ENCODE measurements at regions not wholly inside any gene's neighbourhood (a gene's known extent, or its start where the extent isn't known, plus 50 kb on each side); places are given as distances from the start of the nearest gene placed in this dataset.
"Not testable (repeated sequence)": the region's sequence is repeated elsewhere in the genome, so short reads cannot be mapped to it uniquely, and the experiment has no call there.

DNA sequence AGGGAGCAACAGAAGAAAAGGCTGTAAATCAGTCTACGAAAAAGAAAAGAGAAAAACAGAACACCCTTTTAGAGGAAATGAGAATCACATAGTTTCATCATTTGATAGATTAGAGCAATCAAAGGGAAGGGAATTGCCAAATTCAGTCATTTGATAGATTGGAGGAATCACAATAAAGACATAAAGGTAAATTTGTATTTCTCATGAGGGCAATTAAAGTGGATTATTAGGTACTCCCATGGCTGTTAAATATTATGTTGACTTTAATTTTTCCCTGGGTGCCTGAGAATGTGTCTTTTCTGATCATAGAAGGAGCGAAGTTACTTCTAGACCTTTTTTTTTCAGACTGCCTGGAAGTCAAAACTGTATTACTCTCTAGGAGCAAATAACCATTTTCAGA is 1145.7 kb downstream of the EPHA7 start:
- no peak for DNase-seq
- no peaks in the 10 kb centered on the region for H3K4me1 Mint-ChIP-seq (ENCODE audit: low read depth)

DNA sequence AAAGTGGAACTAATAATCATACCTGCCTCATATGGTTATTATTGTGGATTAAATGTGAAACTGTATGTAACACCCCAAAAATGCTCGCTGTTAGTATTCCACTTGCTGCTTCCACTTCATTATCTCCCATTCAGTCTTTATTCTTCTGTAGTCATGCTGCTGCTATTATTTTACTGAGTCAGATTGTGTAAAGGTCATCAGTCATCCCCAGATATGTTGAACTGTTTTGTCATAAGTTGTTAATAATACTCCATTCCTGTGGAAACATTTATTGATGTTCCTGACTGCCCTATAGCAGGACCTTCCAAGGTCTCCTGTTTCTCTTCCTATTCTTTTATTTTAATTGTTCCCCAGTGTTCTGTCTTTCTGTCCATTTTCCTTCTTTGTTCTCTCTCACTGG is 1148.3 kb downstream of the EPHA7 start:
- no peak overlapping the region for H3K27ac Mint-ChIP-seq
- CTCF ChIA-PET, result no interaction called here
- no peaks in the 10 kb centered on the region for H3K36me3 Mint-ChIP-seq (ENCODE audit: low read depth)
- no peak for DNase-seq
- no peaks in the 10 kb centered on the region for H3K27me3 Mint-ChIP-seq (ENCODE audit: low read depth)
- H3K4me1 Mint-ChIP-seq (ENCODE audit: low read depth), result no peaks in the 10 kb centered on the region
- intact Hi-C loops (cut with micrococcal nuclease), result no loop called here
- H3K4me3 Mint-ChIP-seq, result no peak overlapping the region
- peaks cover 2% of the 10 kb centered on the region for H3K9me3 Mint-ChIP-seq

More for the DNA sequence above, 1145.7 kb downstream of the EPHA7 start:
- Mint-ChIP-seq H3K27ac (peak overlapping the region; percentile 10), H3K4me3 (no peak overlapping the region), H3K36me3 (ENCODE audit: low read depth) (no peaks in the 10 kb centered on the region), H3K27me3 (ENCODE audit: low read depth) (no peaks in the 10 kb centered on the region), H3K9me3 (peaks cover 2% of the 10 kb centered on the region)
- intact Hi-C loops (cut with micrococcal nuclease), result no loop called here
- CTCF ChIA-PET, result no interaction called here

DNA sequence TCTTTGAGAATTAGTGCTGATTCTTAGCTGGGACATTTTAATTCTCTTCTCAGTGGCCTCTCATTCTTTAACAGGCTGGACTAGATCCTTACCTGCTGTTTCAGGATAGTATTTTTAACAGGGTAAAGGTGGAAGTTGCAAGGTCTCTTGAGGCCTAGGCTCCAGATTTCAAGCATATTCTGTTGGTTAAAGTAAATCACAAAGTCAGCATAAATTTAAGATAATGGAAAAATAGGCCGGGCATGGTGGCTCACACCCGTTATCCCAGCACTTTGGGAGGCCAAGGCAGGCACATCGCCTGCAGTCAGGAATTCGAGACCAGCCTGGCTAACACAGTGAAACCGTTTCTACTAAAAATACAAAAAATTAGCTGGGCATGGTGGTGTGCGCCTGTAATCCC is 1149.0 kb downstream of the EPHA7 start:
- intact Hi-C loops (cut with micrococcal nuclease), result no loop called here
- Mint-ChIP-seq H3K4me1 (ENCODE audit: low read depth) (no peaks in the 10 kb centered on the region), H3K27ac (no peak overlapping the region), H3K27me3 (ENCODE audit: low read depth) (no peaks in the 10 kb centered on the region), H3K4me3 (no peak overlapping the region), H3K9me3 (peaks cover 2% of the 10 kb centered on the region), H3K36me3 (ENCODE audit: low read depth) (no peaks in the 10 kb centered on the region)
- CTCF ChIA-PET, result no interaction called here
- no peak for DNase-seq

DNA sequence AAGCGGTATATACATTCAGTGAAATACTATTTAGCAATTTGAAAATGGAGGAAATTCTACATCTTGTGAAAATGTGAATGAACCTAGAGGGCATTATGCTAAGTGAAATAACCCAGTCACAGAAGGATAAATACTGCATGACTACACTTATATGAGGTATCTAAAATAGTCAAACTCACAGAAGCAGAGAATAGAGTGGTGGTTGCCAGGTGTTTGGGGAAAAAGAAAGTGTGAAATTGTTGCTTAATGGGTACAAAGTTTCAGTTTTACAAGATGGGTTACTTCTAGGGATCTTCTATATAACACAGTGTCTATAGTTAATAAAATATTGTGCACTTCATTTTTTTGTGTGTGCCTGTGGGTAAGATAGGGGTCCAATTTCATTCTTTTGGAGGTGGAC is 1152.0 kb downstream of the EPHA7 start:
- H3K9me3 Mint-ChIP-seq, result peaks cover 5% of the 10 kb centered on the region
- no peaks in the 10 kb centered on the region for H3K36me3 Mint-ChIP-seq (ENCODE audit: low read depth)
- CTCF ChIA-PET, result no interaction called here
- H3K27ac Mint-ChIP-seq, result no peak overlapping the region
- H3K4me3 Mint-ChIP-seq, result no peak overlapping the region
- no peaks in the 10 kb centered on the region for H3K4me1 Mint-ChIP-seq (ENCODE audit: low read depth)
- no peaks in the 10 kb centered on the region for H3K27me3 Mint-ChIP-seq (ENCODE audit: low read depth)
- no peak for DNase-seq
- intact Hi-C loops (cut with micrococcal nuclease), result no loop called here

DNA sequence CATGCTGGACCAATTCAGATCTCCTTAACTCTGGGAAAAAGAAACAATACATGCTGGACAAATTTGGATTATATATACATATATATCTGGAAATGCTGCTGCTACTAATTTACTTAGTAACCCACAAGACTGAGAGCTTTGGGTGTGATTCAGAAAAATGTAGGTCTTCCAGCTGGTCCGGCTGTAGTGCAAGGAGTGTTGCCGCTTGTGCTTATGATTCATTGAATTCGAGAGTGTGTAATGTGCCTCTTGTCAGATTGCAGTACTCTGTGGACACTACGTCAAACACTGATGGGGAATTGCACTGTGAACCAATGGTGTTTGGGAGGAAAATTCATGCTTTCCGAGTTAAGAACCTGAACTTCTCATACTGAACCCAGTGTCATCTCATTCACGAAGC is 1155.5 kb downstream of the EPHA7 start:
- CTCF ChIA-PET, result no interaction called here
- intact Hi-C loops (cut with micrococcal nuclease), result no loop called here
- H3K36me3 Mint-ChIP-seq (ENCODE audit: low read depth), result no peaks in the 10 kb centered on the region
- H3K4me1 Mint-ChIP-seq (ENCODE audit: low read depth), result no peaks in the 10 kb centered on the region
- peaks cover 8% of the 10 kb centered on the region for H3K9me3 Mint-ChIP-seq
- H3K4me3 Mint-ChIP-seq, result no peak overlapping the region
- H3K27me3 Mint-ChIP-seq (ENCODE audit: low read depth), result no peaks in the 10 kb centered on the region
- H3K27ac Mint-ChIP-seq, result no peak overlapping the region
- no peak for DNase-seq

DNA sequence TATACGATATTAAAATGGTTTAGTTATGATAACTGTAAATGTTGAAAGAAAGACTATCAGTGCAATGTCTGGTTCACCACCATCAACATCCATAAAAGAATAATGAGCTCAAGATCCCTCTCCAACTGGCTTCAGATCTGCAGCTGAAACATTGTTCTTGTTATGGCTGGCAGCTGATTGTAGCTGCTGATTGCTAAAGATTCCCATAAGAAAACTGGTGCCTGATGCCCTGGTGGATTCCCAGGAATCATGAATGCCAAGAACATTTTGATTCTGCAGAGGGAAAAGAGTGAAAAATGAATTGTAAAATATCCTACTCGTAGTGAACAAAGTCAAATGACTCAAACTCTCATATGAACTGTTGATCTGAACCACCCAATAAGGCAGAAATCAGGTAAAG is 1160.2 kb downstream of the EPHA7 start:
- Mint-ChIP-seq H3K4me3 (no peak overlapping the region), H3K36me3 (ENCODE audit: low read depth) (no peaks in the 10 kb centered on the region), H3K9me3 (peaks cover 8% of the 10 kb centered on the region), H3K27me3 (ENCODE audit: low read depth) (no peaks in the 10 kb centered on the region), H3K4me1 (ENCODE audit: low read depth) (no peaks in the 10 kb centered on the region), H3K27ac (no peak overlapping the region)
- DNase-seq, result no peak
- CTCF ChIA-PET, result no interaction called here
- intact Hi-C loops (cut with micrococcal nuclease), result no loop called here

DNA sequence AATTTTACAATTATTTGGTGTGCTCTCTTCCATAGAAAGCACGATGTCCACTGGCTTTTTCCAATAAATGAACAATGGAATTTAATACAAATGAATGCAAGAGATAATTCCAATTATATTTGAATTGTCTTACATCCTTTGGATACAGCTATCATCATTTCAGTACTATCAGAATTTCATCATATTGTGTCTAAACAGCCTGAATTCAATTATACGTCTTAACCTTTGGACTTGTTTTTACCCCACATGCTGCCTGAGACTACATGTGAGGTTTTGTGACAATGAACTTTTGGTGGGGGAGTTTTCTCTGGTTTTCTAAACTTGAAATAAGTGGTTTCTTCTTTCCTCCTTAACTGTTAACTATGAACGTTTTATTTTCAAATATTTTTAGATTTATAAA is 1176.0 kb downstream of the EPHA7 start:
- CTCF ChIA-PET, result no interaction called here
- Mint-ChIP-seq H3K36me3 (ENCODE audit: low read depth) (no peaks in the 10 kb centered on the region), H3K4me1 (ENCODE audit: low read depth) (no peaks in the 10 kb centered on the region), H3K27ac (no peak overlapping the region), H3K9me3 (peaks cover 11% of the 10 kb centered on the region), H3K27me3 (ENCODE audit: low read depth) (no peaks in the 10 kb centered on the region), H3K4me3 (no peak overlapping the region)
- no peak for DNase-seq
- intact Hi-C loops (cut with micrococcal nuclease), result no loop called here

DNA sequence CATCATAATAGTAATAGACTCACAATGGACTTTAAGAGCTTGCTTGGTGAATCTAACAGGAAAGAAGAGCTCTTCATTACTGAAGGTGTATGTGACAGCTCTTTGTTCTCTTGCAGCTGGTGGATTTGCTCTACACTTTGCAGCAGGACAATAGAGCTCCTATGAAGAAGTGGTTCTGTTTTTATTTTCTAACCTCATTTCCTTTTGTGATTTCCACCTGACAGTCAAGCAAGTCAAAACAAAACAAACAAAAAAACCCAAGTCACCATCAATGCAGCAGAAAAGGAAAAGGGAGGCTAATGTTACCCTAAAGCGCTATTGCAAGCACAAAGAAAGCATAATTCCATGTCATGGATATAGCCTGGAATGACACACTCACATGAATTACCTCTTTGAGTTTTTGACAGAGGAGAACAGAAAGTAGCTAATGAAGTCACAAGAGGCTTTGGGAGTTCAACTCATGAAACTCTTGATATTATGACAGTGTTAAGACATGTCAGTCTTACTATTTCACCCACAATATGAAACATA is 1188.1 kb downstream of the EPHA7 start:
- no peaks in the 10 kb centered on the region for H3K4me1 Mint-ChIP-seq (ENCODE audit: low read depth)
- H3K9me3 Mint-ChIP-seq, result peaks cover 13% of the 10 kb centered on the region

DNA sequence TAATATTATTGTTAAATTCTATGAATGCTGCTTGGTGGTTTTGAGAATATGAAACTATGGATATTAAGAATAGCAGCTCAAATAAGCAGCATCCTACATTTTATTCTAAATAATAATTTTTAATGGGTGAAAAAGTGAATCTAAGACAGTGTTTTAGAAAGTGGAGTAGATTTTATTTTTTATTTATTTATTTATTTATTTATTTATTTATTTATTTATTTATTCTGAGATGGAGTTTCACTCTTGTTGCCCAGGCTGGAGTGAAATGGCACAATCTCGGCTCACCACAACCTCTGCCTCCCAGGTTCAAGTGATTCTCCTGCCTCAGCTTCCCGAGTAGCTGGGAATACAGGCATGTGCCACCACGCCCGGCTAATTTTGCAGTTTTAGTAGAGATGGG is 1199.4 kb downstream of the EPHA7 start:
- not testable (repeated sequence) for H3K27ac Mint-ChIP-seq

More for the DNA sequence above, 1188.1 kb downstream of the EPHA7 start:
- DNase-seq, result no peak
- H3K36me3 Mint-ChIP-seq (ENCODE audit: low read depth), result no peaks in the 10 kb centered on the region
- H3K27ac Mint-ChIP-seq, result no peak overlapping the region
- H3K4me3 Mint-ChIP-seq, result no peak overlapping the region
- intact Hi-C loops (cut with micrococcal nuclease), result no loop called here
- CTCF ChIA-PET, result no interaction called here
- no peaks in the 10 kb centered on the region for H3K27me3 Mint-ChIP-seq (ENCODE audit: low read depth)

DNA sequence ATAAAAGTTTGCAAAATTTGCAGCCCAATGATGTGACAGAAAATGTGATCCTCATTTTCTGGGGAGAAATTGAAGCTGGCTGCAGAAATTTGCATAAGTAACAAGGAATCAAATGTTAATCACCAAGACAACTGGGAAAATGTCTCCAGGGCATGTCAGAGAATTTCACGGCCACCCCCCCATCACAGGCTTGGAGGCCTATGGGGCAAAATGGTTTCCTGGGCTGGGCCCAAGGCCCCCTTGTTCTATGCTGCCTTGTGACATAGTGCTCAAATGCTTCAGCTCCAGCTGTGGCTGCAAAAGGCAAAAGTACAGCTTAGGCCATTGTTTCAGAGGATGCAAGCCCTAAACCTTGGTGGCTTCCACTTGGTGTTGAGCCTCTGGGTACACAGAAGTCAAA is 1202.6 kb downstream of the EPHA7 start:
- Mint-ChIP-seq H3K36me3 (ENCODE audit: low read depth) (no peaks in the 10 kb centered on the region), H3K27ac (no peak overlapping the region), H3K27me3 (ENCODE audit: low read depth) (no peaks in the 10 kb centered on the region), H3K4me1 (ENCODE audit: low read depth) (no peaks in the 10 kb centered on the region), H3K4me3 (no peak overlapping the region), H3K9me3 (peaks cover 13% of the 10 kb centered on the region)
- CTCF ChIA-PET, result no interaction called here
- DNase-seq, result no peak
- intact Hi-C loops (cut with micrococcal nuclease), result no loop called here

More for the DNA sequence above, 1199.4 kb downstream of the EPHA7 start:
- H3K4me1 Mint-ChIP-seq (ENCODE audit: low read depth); CTCF ChIA-PET; H3K4me3 Mint-ChIP-seq; H3K36me3 Mint-ChIP-seq (ENCODE audit: low read depth); DNase-seq; intact Hi-C loops (cut with micrococcal nuclease); H3K27me3 Mint-ChIP-seq (ENCODE audit: low read depth): not testable (repeated sequence)
- H3K9me3 Mint-ChIP-seq, result peaks cover 10% of the 10 kb centered on the region

DNA sequence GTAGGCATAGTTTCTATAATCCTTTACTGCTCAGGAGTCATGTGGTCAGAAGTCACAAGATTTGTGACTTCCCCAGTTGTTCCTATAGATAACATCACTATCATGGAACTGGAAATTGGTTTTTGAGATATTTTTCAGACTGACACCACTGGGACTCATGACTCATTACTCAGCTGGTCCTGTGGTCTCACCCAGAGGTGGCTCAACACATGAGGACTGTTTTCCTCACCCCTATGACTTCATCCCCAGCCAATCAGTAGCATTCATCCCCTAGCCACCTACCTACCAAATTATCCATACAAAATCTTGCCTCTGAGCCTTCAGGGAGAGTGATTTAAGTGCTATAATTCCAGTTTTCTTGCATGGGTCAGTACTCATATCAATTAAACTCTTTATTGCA is 1217.7 kb downstream of the EPHA7 start:
- intact Hi-C loops (cut with micrococcal nuclease), result no loop called here
- no peaks in the 10 kb centered on the region for H3K27me3 Mint-ChIP-seq (ENCODE audit: low read depth)
- H3K4me3 Mint-ChIP-seq, result no peak overlapping the region
- H3K4me1 Mint-ChIP-seq (ENCODE audit: low read depth), result no peaks in the 10 kb centered on the region
- H3K9me3 Mint-ChIP-seq, result peaks cover 12% of the 10 kb centered on the region
- H3K36me3 Mint-ChIP-seq (ENCODE audit: low read depth), result no peaks in the 10 kb centered on the region
- H3K27ac Mint-ChIP-seq, result no peak overlapping the region
- no peak for DNase-seq
- CTCF ChIA-PET, result interaction anchor here (1.4 kb wide), 1 partner anchor 9 kb away, joined by 4 read pairs; no protein-coding TSS in a partner anchor

DNA sequence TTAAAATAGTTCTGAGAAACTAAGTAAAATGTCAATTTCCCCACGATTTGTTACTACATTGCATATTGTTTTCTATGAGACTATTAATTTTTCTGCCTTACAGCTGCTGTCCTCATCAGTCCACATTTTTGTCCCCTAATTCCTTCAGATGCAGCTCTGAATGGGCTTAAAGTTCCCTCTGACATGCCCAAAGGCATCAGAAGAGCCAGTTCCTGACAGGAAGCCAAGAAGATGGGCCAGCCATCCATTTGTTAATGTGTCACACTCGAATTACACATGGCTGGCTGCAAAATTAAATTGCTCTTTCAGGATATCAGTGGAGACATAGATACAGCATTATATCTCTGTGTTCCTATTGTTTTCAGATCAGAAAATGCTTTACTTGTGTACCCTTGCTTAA is 1223.0 kb downstream of the EPHA7 start:
- H3K4me1 Mint-ChIP-seq (ENCODE audit: low read depth), result no peaks in the 10 kb centered on the region
- H3K4me3 Mint-ChIP-seq, result no peak overlapping the region
- H3K9me3 Mint-ChIP-seq, result peaks cover 4% of the 10 kb centered on the region
- CTCF ChIA-PET, result no interaction called here
- H3K27me3 Mint-ChIP-seq (ENCODE audit: low read depth), result no peaks in the 10 kb centered on the region
- intact Hi-C loops (cut with micrococcal nuclease), result no loop called here
- H3K36me3 Mint-ChIP-seq (ENCODE audit: low read depth), result no peaks in the 10 kb centered on the region
- no peak for DNase-seq
- H3K27ac Mint-ChIP-seq, result no peak overlapping the region

DNA sequence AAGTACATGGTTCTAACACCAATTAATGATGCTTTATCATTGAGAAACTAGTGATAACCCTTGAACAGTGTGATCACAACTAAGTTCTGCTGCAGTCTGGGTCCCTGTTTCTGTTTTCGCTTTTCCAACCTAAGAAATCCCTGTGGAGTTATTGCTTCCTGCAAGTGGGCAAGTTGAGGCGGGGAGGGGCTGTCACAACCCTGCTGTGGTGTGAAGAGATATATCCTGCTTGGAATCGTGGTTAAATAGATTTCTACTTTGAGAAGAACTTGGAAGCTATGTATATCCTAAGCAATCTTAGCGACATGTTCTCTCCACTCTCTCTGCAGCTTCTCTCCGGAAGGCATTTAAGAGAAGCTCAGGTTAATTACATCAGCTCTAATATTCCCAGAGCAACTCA is 1223.6 kb downstream of the EPHA7 start:
- Mint-ChIP-seq H3K27me3 (ENCODE audit: low read depth) (no peaks in the 10 kb centered on the region), H3K9me3 (peaks cover 6% of the 10 kb centered on the region), H3K4me1 (ENCODE audit: low read depth) (no peaks in the 10 kb centered on the region), H3K27ac (no peak overlapping the region), H3K36me3 (ENCODE audit: low read depth) (no peaks in the 10 kb centered on the region), H3K4me3 (no peak overlapping the region)
- CTCF ChIA-PET, result no interaction called here
- intact Hi-C loops (cut with micrococcal nuclease), result no loop called here
- no peak for DNase-seq

DNA sequence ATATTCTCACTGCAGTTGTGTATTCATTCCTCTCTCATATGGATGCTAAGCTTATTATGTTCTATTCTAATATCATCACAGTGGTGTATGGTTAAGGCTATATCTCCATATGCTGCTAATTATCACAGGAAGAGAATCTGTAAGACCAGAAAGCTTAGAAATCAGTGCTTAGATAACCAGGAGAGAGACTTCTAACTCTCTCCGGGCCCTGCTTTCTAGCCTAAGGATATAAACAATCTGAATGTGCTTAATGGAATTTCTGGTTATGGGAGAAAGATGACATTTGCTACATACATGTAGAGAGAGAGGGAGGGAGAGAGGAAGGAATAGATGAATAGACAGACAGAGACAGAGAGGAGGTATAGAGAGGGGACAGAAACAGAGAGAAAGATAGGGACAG is 1231.3 kb downstream of the EPHA7 start:
- H3K27me3 Mint-ChIP-seq (ENCODE audit: low read depth), result no peaks in the 10 kb centered on the region
- H3K36me3 Mint-ChIP-seq (ENCODE audit: low read depth), result no peaks in the 10 kb centered on the region
- H3K4me1 Mint-ChIP-seq (ENCODE audit: low read depth), result no peaks in the 10 kb centered on the region
- H3K27ac Mint-ChIP-seq, result no peak overlapping the region
- DNase-seq, result no peak
- no peak overlapping the region for H3K4me3 Mint-ChIP-seq
- peaks cover 3% of the 10 kb centered on the region for H3K9me3 Mint-ChIP-seq
- intact Hi-C loops (cut with micrococcal nuclease), result no loop called here
- CTCF ChIA-PET, result no interaction called here
